Transverse colon (tissue), 4 donors: ENCODE measurements at regions not wholly inside any gene's neighbourhood (a gene's known extent, or its start where the extent isn't known, plus 50 kb on each side); places are given as distances from the start of the nearest gene placed in this dataset.
"Not testable (repeated sequence)": the region's sequence is repeated elsewhere in the genome, so short reads cannot be mapped to it uniquely, and the experiment has no call there.

Experiments
- CTCF ChIP-seq, 5 experiments: fragments of 200-600 bp in 3 of 5; fragments of 450-650 bp in 2 of 5; sonication (generic) in 3 of 5; IDR thresholded peaks; 1 replicate in 2 of 5; 2 replicates in 3 of 5; pipeline ENCODE4 v1.5.1; 2016 to 2017; ENCODE audit warnings: antibody characterized with exemption in 5 of 5, inconsistent platforms in 3 of 5, mild to moderate bottlenecking in 2 of 5, moderate library complexity in 1 of 5
- POLR2AphosphoS5 ChIP-seq, 3 donors: sonication (generic); formaldehyde crosslinking; IDR thresholded peaks; one replicate each; pipeline ENCODE4 v1.6.1; 2016; ENCODE audit warnings: antibody characterized with exemption in 3 of 3

GRCh38 chr2:90032269-90032668 lies 1340.8 kb downstream of the RPIA start:
- TF ChIP-seq CTCF, POLR2AphosphoS5 (IDR thresholded peaks at IDR 0.05): not testable (repeated sequence)
